ENCODE measurements at regions not wholly inside any gene's neighbourhood (a gene's known extent, or its start where the extent isn't known, plus 50 kb on each side); places are given as distances from the start of the nearest gene placed in this dataset.

- Histone ChIP-seq H3K79me2 (ENCODE audit: insufficient read depth, low read length) (no peaks in the 10 kb centered on the region), H3K27ac (ENCODE audit: low read depth, low read length) (no peak overlapping the region), H3K27me3 (ENCODE audit: insufficient read depth, low read length) (no peaks in the 10 kb centered on the region), H3K4me3 (ENCODE audit: insufficient read depth, low read length) (no peak overlapping the region), H2AFZ (ENCODE audit: low read length) (no peak overlapping the region), H3K36me3 (ENCODE audit: insufficient read depth, low read length) (no peaks in the 10 kb centered on the region), H3K4me2 (ENCODE audit: insufficient read depth, low read length) (no peak overlapping the region), H4K20me1 (ENCODE audit: insufficient read depth, low read length) (no peaks in the 10 kb centered on the region), H3K4me1 (ENCODE audit: insufficient read depth, low read length) (no peaks in the 10 kb centered on the region), H3K9me3 (ENCODE audit: low read depth, low read length) (no peaks in the 10 kb centered on the region)
- DNase-seq (ENCODE audit: insufficient read length, low spot score, missing footprints), result no peak
- TF ChIP-seq CTCF (IDR thresholded peaks at IDR 0.05; ENCODE audit: extremely low read depth, low read depth, low read length), result no peak
Measured at GRCh38 chr13:111403266-111403665, 82.8 kb downstream of the TEX29 start.

- DNase-seq (ENCODE audit: insufficient read length, low spot score, missing footprints), result no peak
- H3K27ac ChIP-seq (ENCODE audit: low read depth, low read length), result no peak overlapping the region
- H3K4me1 ChIP-seq (ENCODE audit: insufficient read depth, low read length), result no peaks in the 10 kb centered on the region
- H2AFZ ChIP-seq (ENCODE audit: low read length), result no peak overlapping the region
- H3K27me3 ChIP-seq (ENCODE audit: insufficient read depth, low read length), result no peaks in the 10 kb centered on the region
- no peak for TF ChIP-seq CTCF (IDR thresholded peaks at IDR 0.05; ENCODE audit: extremely low read depth, low read depth, low read length)
- H3K4me2 ChIP-seq (ENCODE audit: insufficient read depth, low read length), result no peak overlapping the region
- no peaks in the 10 kb centered on the region for H3K36me3 ChIP-seq (ENCODE audit: insufficient read depth, low read length)
- no peaks in the 10 kb centered on the region for H3K9me3 ChIP-seq (ENCODE audit: low read depth, low read length)
- no peaks in the 10 kb centered on the region for H3K79me2 ChIP-seq (ENCODE audit: insufficient read depth, low read length)
- no peak overlapping the region for H3K4me3 ChIP-seq (ENCODE audit: insufficient read depth, low read length)
- H4K20me1 ChIP-seq (ENCODE audit: insufficient read depth, low read length), result no peaks in the 10 kb centered on the region
Measured at GRCh38 chr13:111404746-111405145, 84.3 kb downstream of the TEX29 start.

- H2AFZ ChIP-seq (ENCODE audit: low read length), result no peak overlapping the region
- no peak for TF ChIP-seq CTCF (IDR thresholded peaks at IDR 0.05; ENCODE audit: extremely low read depth, low read depth, low read length)
- H3K9me3 ChIP-seq (ENCODE audit: low read depth, low read length), result no peaks in the 10 kb centered on the region
- no peaks in the 10 kb centered on the region for H4K20me1 ChIP-seq (ENCODE audit: insufficient read depth, low read length)
- no peaks in the 10 kb centered on the region for H3K36me3 ChIP-seq (ENCODE audit: insufficient read depth, low read length)
- H3K4me2 ChIP-seq (ENCODE audit: insufficient read depth, low read length), result no peak overlapping the region
- H3K27ac ChIP-seq (ENCODE audit: low read depth, low read length), result no peak overlapping the region
- no peaks in the 10 kb centered on the region for H3K79me2 ChIP-seq (ENCODE audit: insufficient read depth, low read length)
- DNase-seq (ENCODE audit: insufficient read length, low spot score, missing footprints), result no peak
- H3K4me1 ChIP-seq (ENCODE audit: insufficient read depth, low read length), result no peaks in the 10 kb centered on the region
- H3K4me3 ChIP-seq (ENCODE audit: insufficient read depth, low read length), result no peak overlapping the region
- H3K27me3 ChIP-seq (ENCODE audit: insufficient read depth, low read length), result peaks cover 9% of the 10 kb centered on the region
Measured at GRCh38 chr13:111406636-111407035, 86.2 kb downstream of the TEX29 start.

GRCh38 chr13:111407381-111408131 lies 87.1 kb downstream of the TEX29 start:
- H3K4me3 ChIP-seq (ENCODE audit: insufficient read depth, low read length), result no peak overlapping the region
- H3K4me1 ChIP-seq (ENCODE audit: insufficient read depth, low read length), result no peaks in the 10 kb centered on the region
- H2AFZ ChIP-seq (ENCODE audit: low read length), result no peak overlapping the region
- peaks cover 13% of the 10 kb centered on the region for H3K27me3 ChIP-seq (ENCODE audit: insufficient read depth, low read length)
- DNase-seq (ENCODE audit: insufficient read length, low spot score, missing footprints), result no peak
- no peaks in the 10 kb centered on the region for H3K79me2 ChIP-seq (ENCODE audit: insufficient read depth, low read length)
- H3K36me3 ChIP-seq (ENCODE audit: insufficient read depth, low read length), result no peaks in the 10 kb centered on the region
- TF ChIP-seq CTCF (IDR thresholded peaks at IDR 0.05; ENCODE audit: extremely low read depth, low read depth, low read length), result no peak
- H4K20me1 ChIP-seq (ENCODE audit: insufficient read depth, low read length), result no peaks in the 10 kb centered on the region
- H3K9me3 ChIP-seq (ENCODE audit: low read depth, low read length), result no peaks in the 10 kb centered on the region
- H3K27ac ChIP-seq (ENCODE audit: low read depth, low read length), result no peak overlapping the region
- no peak overlapping the region for H3K4me2 ChIP-seq (ENCODE audit: insufficient read depth, low read length)
